Posterior vena cava (tissue), 2 donors: ENCODE measurements at regions not wholly inside any gene's neighbourhood (a gene's known extent, or its start where the extent isn't known, plus 50 kb on each side); places are given as distances from the start of the nearest gene placed in this dataset.

Experiments used
- DNase-seq: peaks from one replicate; pipeline ENCODE4 v3.0.0-alpha.2; 2020; ENCODE audit warnings: low spot score
- intact Hi-C, 2 donors: fragments of 100-400 bp; cut with DNase I; formaldehyde crosslinking; loops; one replicate each; pipeline versions ENCODE4 v1.14.1 to v1.14.2; 2022 to 2023
- donor health status: DM: yes; HTN: yes; CAD: no.
- donor health status: DM: yes; HTN: yes; CAD: no.

GRCh38 chr6:9986273-9986672 is 428.6 kb downstream of the TFAP2A start:
- no peak for DNase-seq
- intact Hi-C loops, result no loop called here

DNA sequence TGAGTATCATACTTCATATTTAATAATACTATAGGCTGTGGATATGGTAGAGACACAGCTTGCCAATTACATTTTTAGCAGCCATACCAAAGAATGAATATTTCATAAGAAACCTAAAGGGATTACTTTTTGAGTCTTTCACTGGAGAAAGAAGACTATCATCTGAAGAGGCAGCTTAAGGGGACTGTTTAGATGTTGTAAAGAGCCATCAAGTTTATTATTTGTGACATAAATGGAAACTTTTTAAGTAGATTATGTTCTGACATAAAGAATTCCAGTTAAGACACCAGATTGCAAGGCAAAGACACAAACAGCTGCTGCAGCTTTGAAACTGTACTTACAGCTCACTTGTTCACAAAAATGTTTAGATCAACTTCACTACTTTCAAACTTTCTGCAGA is 429.4 kb downstream of the TFAP2A start:
- DNase-seq, result no peak
- intact Hi-C loops, result no loop called here

- intact Hi-C loops, result no loop called here
- DNase-seq, result no peak
Measured at GRCh38 chr6:9984607-9985006, 430.3 kb downstream of the TFAP2A start.

- no peak for DNase-seq
- intact Hi-C loops, result no loop called here
Measured at GRCh38 chr6:9983168-9983567, 431.7 kb downstream of the TFAP2A start.

GRCh38 chr6:9982215-9982614 is 432.7 kb downstream of the TFAP2A start:
- intact Hi-C loops, result no loop called here
- DNase-seq, result no peak

DNA sequence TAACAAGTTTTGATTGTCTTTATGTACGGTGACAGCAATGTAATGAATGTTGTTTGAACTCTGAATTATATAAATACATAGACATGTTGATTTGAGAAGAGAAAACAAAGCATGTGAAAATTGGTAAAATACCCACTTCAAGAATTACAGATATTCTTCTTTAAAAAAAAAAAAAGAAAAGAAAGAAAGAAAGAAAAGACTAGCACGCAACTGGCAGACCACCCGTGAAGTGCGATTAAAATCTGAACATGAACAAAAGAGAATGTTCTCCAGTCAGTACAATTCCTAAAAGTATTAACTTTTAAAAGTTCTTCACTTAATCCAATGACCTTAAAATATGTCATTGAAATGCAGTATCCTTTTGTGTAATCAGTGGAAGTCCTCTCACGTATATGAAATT is 434.9 kb downstream of the TFAP2A start:
- no peak for DNase-seq
- intact Hi-C loops, result no loop called here

DNA sequence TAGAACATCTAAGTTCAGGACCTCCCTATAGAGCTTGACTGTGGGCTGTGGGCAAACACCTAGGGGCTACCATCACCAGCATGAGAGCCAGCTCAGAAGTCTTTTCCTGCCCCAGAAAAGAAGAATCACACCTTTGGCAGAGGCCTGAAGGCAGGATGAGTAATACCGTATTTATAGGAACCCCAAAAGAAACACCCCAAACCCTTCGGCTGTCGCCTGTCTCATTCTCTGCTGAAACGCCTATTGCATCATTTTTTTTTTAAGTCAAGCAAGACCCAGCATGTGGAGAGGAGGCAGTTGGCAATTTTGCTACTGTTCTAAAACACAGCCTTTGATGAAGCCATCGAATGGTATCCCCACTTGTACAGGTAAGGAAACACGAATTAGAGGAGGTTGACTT is 436.4 kb downstream of the TFAP2A start:
- intact Hi-C loops, result no loop called here

GRCh38 chr6:9977411-9977810 is 437.5 kb downstream of the TFAP2A start:
- intact Hi-C loops, result no loop called here

More for the DNA sequence above, 436.4 kb downstream of the TFAP2A start:
- DNase-seq, result no peak

DNA sequence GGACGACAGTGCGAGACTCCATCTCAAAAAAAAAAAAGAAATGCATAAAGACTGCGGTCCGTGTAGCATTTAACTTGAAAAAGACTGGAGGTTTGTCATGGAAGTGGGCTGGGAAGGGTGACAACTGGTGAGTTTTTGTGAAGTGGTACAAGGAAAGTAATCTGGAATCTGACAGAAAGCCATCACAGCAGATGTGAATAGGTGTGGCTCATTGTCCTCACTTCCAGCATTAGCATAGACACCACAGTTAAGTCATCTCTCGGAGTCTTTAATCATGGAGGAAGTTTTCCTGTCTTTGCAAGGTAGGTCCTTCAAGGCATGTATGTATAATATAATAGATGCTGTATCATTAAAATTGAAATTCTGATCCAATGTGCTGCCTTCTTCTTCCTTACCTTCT is 453.2 kb downstream of the TFAP2A start:
- DNase-seq, result no peak
- intact Hi-C loops, result no loop called here

More at GRCh38 chr6:9977411-9977810, 437.5 kb downstream of the TFAP2A start:
- no peak for DNase-seq

DNA sequence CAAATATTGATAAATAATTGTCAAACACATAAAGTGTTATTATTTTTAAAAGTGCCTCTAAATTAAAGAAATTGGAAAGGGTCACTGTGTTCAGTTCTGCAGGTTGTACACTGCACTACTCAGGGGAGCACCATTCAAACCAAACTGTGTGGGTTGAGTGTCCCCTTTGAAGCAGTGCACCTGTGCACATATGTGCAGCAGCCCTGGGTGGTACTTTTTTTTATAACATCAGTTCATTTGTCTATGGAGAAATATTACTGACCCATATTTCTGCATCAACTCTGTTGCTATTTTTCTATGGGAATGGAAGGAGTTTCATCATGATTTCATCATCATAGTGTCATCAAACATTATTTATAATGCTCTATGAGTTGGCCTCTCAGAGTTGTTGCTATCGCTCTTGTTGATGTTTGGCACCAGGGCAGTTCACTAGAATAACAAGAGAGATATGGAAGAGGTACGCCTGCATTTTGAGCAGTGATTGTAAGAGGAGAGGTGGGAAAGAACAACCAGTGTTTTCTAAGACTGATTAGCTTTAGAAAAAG is 457.6 kb downstream of the TFAP2A start:
- DNase-seq, result no peak
- intact Hi-C loops, result no loop called here

- intact Hi-C loops, result no loop called here
- no peak for DNase-seq
Measured at GRCh38 chr6:9948678-9949077, 466.2 kb downstream of the TFAP2A start.

- intact Hi-C loops, result no loop called here
- DNase-seq, result no peak
Measured at GRCh38 chr6:9943986-9944385, 470.9 kb downstream of the TFAP2A start.

GRCh38 chr6:9943026-9943425 is 471.8 kb downstream of the TFAP2A start:
- no peak for DNase-seq
- intact Hi-C loops, result no loop called here

DNA sequence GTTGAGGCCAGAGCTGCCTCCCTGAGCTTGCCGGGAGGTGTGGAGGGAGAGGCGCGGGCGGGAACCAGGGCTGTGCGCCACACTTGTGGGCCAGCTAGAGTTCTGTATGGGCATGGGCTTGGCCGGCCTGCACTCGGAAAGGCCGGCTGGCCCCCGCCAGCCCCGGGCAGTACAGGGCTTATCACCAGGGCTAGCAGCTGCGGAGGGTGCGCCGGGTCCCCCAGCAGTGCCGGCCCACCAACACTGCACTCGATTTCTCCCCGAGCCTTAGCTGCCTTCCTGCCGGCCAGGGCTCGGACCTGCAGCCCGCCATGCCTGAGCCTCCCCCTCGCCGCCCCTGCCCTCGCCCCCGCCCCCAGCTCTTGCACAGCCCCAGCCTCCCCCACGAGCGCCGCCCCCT is 472.7 kb downstream of the TFAP2A start:
- no peak for DNase-seq
- intact Hi-C loops, result no loop called here

DNA sequence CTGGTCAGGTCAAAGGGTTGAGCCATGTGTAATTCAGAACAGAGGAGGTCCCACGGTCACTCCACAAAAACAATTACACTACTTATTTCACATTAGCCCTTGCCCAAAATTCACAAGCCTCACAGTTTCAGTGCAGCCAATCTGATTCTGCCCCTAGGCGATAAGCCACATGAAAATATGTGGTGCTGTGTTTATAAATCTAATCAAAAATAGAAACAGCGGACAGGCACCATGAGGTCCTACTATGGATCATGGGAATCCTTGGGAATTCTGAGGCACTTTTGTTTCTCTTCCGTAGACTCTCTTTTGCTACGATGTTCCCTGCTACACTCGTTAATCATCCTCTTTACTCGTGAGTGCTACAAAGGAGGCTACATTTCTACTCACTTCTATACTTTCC is 476.1 kb downstream of the TFAP2A start:
- no peak for DNase-seq
- intact Hi-C loops, result no loop called here

DNA sequence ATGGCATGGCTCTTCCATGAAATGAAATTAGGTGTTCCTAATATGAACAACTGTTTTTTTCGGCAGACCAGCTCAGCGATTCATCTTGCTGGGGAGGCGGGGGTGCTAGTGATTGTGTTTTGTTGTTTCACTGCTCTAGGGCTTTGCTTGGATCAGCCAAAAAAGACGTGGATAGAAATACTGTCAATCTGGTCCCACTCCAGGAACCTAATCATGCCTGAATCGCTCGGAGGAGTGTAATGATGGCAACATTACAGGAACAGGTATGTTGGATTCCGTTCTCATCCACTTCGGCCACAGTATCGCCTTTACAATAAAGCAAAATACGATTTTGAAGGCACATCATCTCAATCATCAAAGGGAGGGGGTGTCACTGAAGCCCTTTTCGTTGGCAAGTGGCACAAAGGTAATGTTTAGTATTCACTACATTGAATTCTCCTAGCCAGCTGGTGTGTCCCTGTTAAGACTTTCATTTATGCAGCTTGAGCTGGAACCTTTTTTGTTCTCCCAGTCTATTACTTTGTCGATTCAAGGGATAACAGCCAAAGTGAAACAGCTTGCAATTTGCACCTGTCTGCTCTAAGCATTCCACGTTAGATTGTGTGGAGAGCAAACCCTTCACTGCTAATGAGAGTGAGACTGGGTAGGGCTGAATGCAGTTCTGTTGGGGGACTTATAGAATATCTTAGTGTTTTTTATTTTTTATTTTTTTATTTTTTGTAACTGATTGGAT is 477.7 kb downstream of the TFAP2A start:
- intact Hi-C loops, result no loop called here
- DNase-seq, result no peak

GRCh38 chr6:9936551-9936950 is 478.3 kb downstream of the TFAP2A start:
- intact Hi-C loops, result no loop called here
- no peak for DNase-seq

- intact Hi-C loops, result no loop called here
- no peak for DNase-seq
Measured at GRCh38 chr6:9933677-9934076, 481.2 kb downstream of the TFAP2A start.

GRCh38 chr6:9927275-9927674 is 487.6 kb downstream of the TFAP2A start:
- DNase-seq, result no peak
- intact Hi-C loops, result no loop called here

DNA sequence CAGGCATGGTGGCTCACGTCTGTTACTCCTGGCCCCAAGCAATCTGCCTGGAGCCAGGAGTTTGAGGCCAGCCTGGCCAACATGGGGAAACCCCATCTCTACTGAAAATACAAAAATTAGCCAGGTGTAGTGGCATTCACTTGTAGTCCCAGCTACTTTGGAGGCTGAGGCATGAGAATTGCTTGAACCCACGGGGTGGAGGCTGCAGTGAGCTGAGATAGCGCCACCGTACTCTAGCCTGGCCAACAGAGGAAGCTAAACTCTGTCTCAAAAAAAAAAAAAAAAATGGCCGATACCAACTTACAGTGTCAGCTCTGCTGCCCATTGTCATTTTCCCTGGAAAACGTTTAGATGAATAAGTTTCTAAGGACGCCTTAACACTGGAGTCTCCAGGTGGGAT is 489.9 kb downstream of the TFAP2A start:
- intact Hi-C loops, result no loop called here
- DNase-seq, result no peak

DNA sequence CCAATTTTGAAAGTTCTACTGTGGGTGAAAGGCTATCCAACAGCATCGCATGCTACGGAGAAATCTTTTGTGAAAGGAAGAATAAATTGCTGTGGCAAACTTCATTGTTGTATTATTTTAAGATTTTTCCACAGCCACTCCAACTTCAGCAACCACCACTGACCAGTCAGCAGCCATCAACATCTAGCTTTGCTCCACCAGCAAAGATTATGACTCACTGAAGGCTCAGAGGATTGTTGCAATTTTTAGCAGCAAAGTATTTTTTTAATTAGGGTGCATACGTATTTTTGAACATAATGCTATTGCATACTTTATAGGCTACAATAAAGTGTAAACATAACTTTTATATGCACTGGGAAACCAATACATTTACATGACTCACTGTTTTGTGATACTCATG is 493.5 kb downstream of the TFAP2A start:
- no peak for DNase-seq
- intact Hi-C loops, result no loop called here

- no peak for DNase-seq
- intact Hi-C loops, result no loop called here
Measured at GRCh38 chr6:9914951-9915350, 499.9 kb downstream of the TFAP2A start.
